GM18907 (cell line): ENCODE measurements at regions not wholly inside any gene's neighbourhood (a gene's known extent, or its start where the extent isn't known, plus 50 kb on each side); places are given as distances from the start of the nearest gene placed in this dataset.
"Not testable (repeated sequence)": the region's sequence is repeated elsewhere in the genome, so short reads cannot be mapped to it uniquely, and the experiment has no call there.

ENCODE experiments used
- ATAC-seq: cut with Tn5 transposase; IDR thresholded peaks from one replicate; pipeline ENCODE4 v1.9.1; 2021; ENCODE audit warnings: mild to moderate bottlenecking, moderate library complexity; ENCODE audit not compliant: unreplicated experiment

DNA sequence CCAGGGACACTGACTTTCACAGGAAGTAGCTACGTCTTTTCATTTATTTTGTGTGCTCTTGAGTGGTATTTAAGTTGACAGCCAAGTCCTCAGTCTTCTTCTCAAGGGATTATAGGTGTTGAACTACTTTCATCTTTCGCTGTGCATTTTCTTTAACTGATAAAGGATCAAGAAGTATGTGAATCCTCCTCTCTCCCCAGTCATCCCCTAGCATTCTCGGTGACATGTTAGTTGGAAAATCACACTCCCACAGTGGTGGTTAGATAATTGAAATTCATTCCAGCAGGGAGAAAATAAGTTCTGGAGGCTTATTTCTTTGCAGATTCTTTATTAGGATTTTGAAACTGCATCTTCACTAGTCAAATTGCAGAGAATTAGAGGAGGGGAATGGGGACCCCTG, 569.4 kb downstream of the MEI4 start:
- ATAC-seq: no peak

DNA sequence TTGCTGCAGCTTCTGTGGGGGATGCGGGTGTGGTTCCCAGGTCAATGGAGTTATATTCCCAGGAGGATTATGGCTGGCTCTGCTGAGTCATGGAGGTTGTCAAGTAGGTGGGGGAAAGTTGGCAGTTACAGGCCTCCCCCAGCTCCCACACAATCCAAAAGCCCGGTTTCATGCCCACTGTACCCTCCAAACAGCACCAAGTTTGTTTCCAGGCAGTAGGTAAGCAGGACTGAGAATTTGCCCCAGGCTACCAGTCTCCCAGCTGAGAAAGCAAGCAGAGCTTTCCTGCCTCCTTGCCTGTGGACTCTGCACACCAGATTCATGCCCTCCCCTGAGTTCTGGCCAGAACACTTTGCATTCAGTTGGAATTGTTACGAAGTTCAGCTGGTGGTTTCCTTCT, 578.2 kb downstream of the MEI4 start:
- no peak for ATAC-seq

DNA sequence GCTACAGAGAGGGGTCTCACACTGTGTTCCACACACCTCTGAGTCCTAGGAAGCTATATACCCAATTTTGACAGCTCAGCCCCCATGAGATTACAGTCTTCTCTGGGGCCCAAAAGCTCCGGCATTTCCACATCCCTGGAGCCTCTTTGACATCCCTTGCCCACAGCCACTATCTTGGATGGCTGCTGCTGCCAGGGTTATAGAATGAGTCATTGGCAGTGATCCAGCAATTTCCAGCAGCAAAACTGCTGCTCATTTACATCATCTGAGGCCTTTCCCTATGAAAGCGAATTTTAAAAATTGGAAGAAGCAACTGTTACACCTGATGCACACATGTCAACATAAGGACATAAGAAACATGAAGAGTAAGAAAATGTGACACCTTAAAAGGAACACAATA, 590.7 kb downstream of the MEI4 start:
- no peak for ATAC-seq

DNA sequence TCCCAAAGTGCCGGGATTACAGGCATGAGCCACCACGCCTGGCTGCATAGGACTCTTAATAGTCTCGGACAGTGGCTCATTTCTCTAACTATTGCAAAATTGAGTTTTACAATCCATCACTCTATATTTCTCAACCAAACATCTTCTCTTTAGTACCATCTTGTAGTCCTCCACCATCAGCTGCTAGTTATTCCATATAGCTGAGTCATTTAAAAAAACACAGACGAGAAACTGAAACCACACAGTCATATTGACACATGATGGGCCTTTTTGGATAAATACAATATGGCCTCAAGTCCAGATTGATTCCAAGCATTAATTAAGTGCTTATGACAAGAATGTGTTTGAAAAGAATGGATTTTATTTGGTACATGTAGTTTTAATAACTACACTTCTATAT, 599.1 kb downstream of the MEI4 start:
- ATAC-seq: no peak

- no peak for ATAC-seq
Observed at GRCh38 chr6:78253618-78254017, 600.8 kb downstream of the MEI4 start.

- ATAC-seq: no peak
Observed at GRCh38 chr6:78259935-78260334, 607.1 kb downstream of the MEI4 start.

- not testable (repeated sequence) for ATAC-seq
Observed at GRCh38 chr6:78260427-78260826, 606.9 kb upstream of the IRAK1BP1 start.

- no peak for ATAC-seq
Observed at GRCh38 chr6:78268591-78269452, 598.5 kb upstream of the IRAK1BP1 start.

DNA sequence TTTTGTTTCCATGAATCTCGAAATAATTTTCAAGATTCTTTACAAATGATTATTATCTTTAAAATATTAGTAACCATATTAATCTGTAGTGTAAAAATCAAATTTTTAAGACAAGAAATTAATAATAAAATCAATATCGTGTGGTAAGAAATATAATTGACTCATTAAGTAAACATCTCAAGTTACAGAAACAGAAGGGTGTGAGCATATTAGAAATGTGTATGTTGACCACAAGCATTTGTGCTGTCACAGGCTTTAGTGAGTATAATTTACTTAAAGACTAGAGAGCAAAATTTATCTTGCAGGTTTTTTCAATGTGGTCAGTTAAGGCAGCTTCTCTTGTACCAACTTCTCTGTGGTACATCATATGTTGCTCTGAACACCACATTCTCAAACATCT, 566.5 kb upstream of the IRAK1BP1 start:
- no peak for ATAC-seq

DNA sequence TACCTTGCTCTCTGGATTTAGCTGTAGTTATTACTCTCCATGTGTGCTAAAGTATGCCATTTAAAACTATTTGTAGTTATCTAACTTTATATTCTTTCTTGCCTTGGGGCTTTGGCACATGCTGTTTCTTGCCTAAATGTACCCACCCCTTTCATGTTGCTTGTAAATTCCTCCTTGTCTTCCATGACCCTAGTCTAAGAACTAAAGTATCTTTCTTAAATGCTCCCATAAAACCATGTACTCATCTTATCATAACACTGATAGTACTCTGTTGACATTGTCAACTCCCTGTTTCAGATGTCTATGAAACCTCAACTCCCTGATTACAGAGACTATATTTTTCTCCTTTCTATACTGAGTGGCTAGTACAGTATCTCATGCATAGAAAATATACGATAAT, 564.9 kb upstream of the IRAK1BP1 start:
- ATAC-seq: no peak

DNA sequence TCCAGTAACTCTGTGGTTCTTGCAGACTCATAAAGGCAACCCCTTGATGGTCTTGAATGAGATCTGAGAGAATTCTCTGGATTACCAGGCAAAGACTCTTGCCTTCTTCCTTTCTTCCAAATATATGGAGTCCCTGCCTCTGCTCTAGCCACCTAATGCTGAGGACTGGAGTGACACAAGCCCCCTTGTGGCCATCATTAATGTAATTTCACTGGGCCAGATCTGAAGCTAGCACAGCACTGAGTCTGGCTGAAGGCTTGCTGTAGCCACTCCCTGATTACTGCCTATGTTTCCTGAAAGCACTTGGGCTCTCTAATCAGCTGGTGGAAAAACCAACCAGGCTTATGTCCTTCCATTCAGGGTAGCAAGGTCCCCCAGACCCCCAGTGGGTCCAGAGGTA, 559.3 kb upstream of the IRAK1BP1 start:
- ATAC-seq: no peak

GRCh38 chr6:78322068-78322845, 545.1 kb upstream of the IRAK1BP1 start:
- no peak for ATAC-seq

DNA sequence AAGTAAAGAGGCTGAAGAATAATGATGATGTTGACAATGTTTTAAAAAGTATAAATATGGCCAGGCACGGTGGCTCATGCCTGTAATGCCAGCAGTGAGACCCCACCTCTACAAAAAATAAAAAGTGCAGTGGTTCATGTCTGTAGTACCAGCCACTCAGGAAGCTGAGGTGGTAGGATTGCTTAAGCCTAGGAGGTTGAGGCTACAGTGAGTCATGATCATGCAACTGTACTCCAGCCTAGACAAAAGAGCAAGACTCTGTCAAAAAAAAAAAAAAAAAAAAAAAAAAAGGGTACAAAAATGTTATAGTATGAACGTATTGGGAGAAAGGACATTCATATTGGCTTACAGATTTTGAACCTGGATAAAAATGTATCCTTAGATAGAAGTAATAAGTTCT, 543.1 kb upstream of the IRAK1BP1 start:
- ATAC-seq: no peak

- ATAC-seq: no peak
Observed at GRCh38 chr6:78340755-78341154, 526.6 kb upstream of the IRAK1BP1 start.

DNA sequence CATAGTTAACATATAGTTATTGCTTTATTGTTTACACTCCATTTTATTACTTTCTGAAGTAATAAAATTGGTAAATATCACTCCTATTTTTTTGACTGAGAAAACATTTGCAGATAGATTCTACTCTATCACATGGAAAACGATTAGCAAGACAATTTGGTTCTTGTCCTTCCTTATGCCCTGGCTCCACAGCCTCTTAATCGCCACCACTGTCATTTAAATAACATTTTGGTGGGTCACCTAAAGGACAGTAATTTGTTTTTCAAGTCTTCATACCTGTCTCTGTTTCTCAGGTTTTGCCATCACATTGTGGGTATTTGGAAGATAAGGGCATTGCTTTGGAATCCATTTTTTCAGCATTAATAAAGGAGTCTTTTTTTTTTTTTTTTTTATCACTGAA, 521.5 kb upstream of the IRAK1BP1 start:
- ATAC-seq: no peak

GRCh38 chr6:78347191-78347916, 520.0 kb upstream of the IRAK1BP1 start:
- ATAC-seq: no peak

DNA sequence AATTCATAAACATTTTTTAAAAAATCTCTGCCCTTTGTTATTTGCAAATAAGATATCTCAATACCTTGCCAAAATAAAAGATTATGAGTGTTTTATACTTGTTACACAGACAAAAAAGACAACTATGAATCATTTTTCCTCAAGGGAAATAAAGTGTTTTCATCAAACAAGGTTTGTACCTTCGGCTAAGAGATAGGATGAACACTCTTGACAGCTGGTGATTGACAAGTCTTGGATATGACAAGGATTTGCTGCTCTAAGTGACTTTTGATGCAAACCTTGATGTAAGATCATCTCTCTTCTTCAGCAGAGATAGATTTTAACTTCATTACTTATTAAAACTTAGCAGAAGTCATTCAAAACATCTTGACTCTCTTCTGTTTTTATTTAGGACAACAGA, 514.3 kb upstream of the IRAK1BP1 start:
- ATAC-seq: no peak

- ATAC-seq: no peak
Observed at GRCh38 chr6:78363688-78364087, 503.7 kb upstream of the IRAK1BP1 start.

DNA sequence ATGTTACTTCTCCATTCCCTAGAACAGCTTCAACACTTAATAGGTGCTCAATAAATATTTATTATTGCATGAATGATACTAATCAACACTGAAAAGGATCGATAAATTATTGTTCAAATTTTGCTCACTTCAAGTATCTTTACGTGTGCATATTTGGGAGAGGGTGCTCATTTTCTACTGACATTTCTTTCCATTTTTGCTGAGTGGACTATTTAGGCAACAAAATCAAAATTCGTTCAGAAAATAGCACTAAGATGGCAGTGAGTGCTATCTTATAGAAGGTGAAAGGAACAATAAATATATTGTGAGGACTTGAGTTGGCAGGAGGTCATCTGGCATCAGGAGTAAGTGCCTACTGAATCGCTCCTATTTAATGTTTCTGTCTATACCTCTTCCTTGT, 501.9 kb upstream of the IRAK1BP1 start:
- no peak for ATAC-seq

- ATAC-seq: no peak
Observed at GRCh38 chr6:78377056-78377455, 490.3 kb upstream of the IRAK1BP1 start.

DNA sequence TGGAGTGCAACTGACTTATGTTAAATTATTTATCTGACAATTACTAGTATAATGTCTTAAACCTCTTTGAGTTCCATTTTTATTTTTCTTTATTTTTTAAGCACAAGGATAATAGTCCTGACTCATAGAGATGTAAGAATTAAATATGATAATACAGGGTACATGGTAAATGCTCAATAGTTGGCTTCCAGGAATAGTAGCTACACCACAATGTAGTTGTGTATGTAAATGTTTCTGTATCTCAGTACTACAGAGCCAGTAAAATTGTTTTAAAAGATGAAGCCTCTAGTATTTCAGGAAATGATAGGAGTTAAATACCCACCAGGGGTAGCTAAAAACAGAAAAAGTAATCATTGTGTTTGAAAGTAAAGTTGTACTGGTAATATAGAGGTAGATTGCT, 487.4 kb upstream of the IRAK1BP1 start:
- no peak for ATAC-seq

DNA sequence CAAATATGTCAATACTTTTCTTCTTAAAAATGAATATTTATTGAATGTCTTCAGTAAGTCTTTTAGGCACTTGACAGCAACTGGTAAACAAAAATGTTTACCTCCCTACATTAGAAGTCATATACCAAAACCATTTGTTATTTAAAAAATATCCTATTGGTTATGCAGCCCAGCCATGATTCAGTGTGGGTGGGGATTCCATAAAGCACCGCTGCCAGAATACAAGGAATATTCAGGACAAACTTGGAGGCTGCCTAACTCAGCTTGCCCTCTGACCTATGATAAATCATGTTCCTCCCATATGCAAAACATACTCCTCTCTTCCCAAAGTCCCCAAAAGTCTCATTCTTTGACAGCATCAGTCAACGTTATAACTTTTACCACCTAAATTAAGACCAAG, 486.8 kb upstream of the IRAK1BP1 start:
- ATAC-seq: no peak
